HG03521 (cell line): ENCODE measurements at regions not wholly inside any gene's neighbourhood (a gene's known extent, or its start where the extent isn't known, plus 50 kb on each side); places are given as distances from the start of the nearest gene placed in this dataset.

Experiments
- ATAC-seq: cut with Tn5 transposase; IDR thresholded peaks from one replicate; pipeline ENCODE4 v1.9.1; 2021; ENCODE audit warnings: mild to moderate bottlenecking, moderate library complexity; ENCODE audit not compliant: unreplicated experiment

GRCh38 chr12:58513301-58513834, 406.9 kb downstream of the LRIG3 start:
- ATAC-seq: no peak

- no peak for ATAC-seq
Observed at GRCh38 chr12:58513852-58514251, 406.5 kb downstream of the LRIG3 start.

GRCh38 chr12:58519839-58520238, 400.5 kb downstream of the LRIG3 start:
- ATAC-seq: no peak

GRCh38 chr12:58521152-58521551, 399.2 kb downstream of the LRIG3 start:
- no peak for ATAC-seq

- no peak for ATAC-seq
Observed at GRCh38 chr12:58521796-58522195, 398.5 kb downstream of the LRIG3 start.

- ATAC-seq: no peak
Observed at GRCh38 chr12:58523360-58523759, 396.9 kb downstream of the LRIG3 start.

- no peak for ATAC-seq
Observed at GRCh38 chr12:58528271-58528670, 392.0 kb downstream of the LRIG3 start.

GRCh38 chr12:58529114-58529665, 391.1 kb downstream of the LRIG3 start:
- no peak for ATAC-seq

- no peak for ATAC-seq
Observed at GRCh38 chr12:58529897-58530741, 390.2 kb downstream of the LRIG3 start.

- ATAC-seq: no peak
Observed at GRCh38 chr12:58530742-58531062, 389.6 kb downstream of the LRIG3 start.

- no peak for ATAC-seq
Observed at GRCh38 chr12:58532855-58533608, 387.3 kb downstream of the LRIG3 start.

GRCh38 chr12:58533652-58534051, 386.7 kb downstream of the LRIG3 start:
- no peak for ATAC-seq

- ATAC-seq: no peak
Observed at GRCh38 chr12:58537278-58537677, 383.0 kb downstream of the LRIG3 start.

- ATAC-seq: no peak
Observed at GRCh38 chr12:58539295-58539694, 381.0 kb downstream of the LRIG3 start.

- ATAC-seq: no peak
Observed at GRCh38 chr12:58540480-58541299, 379.6 kb downstream of the LRIG3 start.

- no peak for ATAC-seq
Observed at GRCh38 chr12:58541300-58541690, 379.0 kb downstream of the LRIG3 start.

GRCh38 chr12:58544281-58544680, 376.0 kb downstream of the LRIG3 start:
- no peak for ATAC-seq

- no peak for ATAC-seq
Observed at GRCh38 chr12:58547217-58547616, 373.1 kb downstream of the LRIG3 start.

GRCh38 chr12:58548801-58549200, 371.5 kb downstream of the LRIG3 start:
- no peak for ATAC-seq

GRCh38 chr12:58554522-58555157, 365.7 kb downstream of the LRIG3 start:
- ATAC-seq: no peak
